H9 (cell line): ENCODE measurements at regions not wholly inside any gene's neighbourhood (a gene's known extent, or its start where the extent isn't known, plus 50 kb on each side); places are given as distances from the start of the nearest gene placed in this dataset.

ENCODE experiments used
- DNase-seq: peaks from one replicate; pipeline ENCODE4 v3.0.0-alpha.2; 2017
- H2AFZ ChIP-seq: one replicate; pipeline ENCODE4 v1.6.1; 2013; ENCODE audit warnings: mild to moderate bottlenecking, low read length, control low read depth, moderate library complexity
- H2AK5ac ChIP-seq: 2 replicates; pipeline ENCODE4 v1.6.1; 2013; ENCODE audit warnings: low read length, control low read depth, mixed read lengths; ENCODE audit not compliant: insufficient read length
- H2BK120ac ChIP-seq: one replicate; pipeline ENCODE4 v1.6.1; 2013; ENCODE audit warnings: low read depth, mild to moderate bottlenecking, low read length, control low read depth, inconsistent platforms; ENCODE audit not compliant: poor library complexity, severe bottlenecking
- H2BK12ac ChIP-seq: 2 replicates; pipeline ENCODE4 v1.6.1; 2013; ENCODE audit warnings: low read length, control low read depth, mixed read lengths, low read depth; ENCODE audit not compliant: insufficient read length
- H2BK15ac ChIP-seq: 2 replicates; pipeline ENCODE4 v1.6.1; 2013; ENCODE audit warnings: low read depth, low read length, control low read depth
- H2BK20ac ChIP-seq: one replicate; pipeline ENCODE4 v1.6.1; 2013; ENCODE audit warnings: low read depth, mild to moderate bottlenecking, low read length, control low read depth, inconsistent platforms; ENCODE audit not compliant: poor library complexity, severe bottlenecking
- H2BK5ac ChIP-seq: 2 replicates; pipeline ENCODE4 v1.6.1; 2013; ENCODE audit warnings: low read length, control low read depth, mixed read lengths; ENCODE audit not compliant: insufficient read length
- H3K14ac ChIP-seq: 2 replicates; pipeline ENCODE4 v1.6.1; 2013; ENCODE audit warnings: low read length, control low read depth; ENCODE audit not compliant: insufficient read depth
- H3K18ac ChIP-seq: 2 replicates; pipeline ENCODE4 v1.6.1; 2013; ENCODE audit warnings: low read depth, mild to moderate bottlenecking, mixed read lengths, low read length, control low read depth; ENCODE audit not compliant: insufficient read length
- H3K23ac ChIP-seq: 2 replicates; pipeline ENCODE4 v1.6.1; 2013; ENCODE audit warnings: low read length, control low read depth, mixed read lengths, low read depth; ENCODE audit not compliant: insufficient read length
- H3K23me2 ChIP-seq: 2 replicates; pipeline ENCODE4 v1.6.1; 2013; ENCODE audit warnings: low read depth, mild to moderate bottlenecking, mixed read lengths, low read length, control low read depth; ENCODE audit not compliant: insufficient read length, poor library complexity, severe bottlenecking
- H3K27ac ChIP-seq: 2 replicates; pipeline ENCODE4 v1.5.1; 2013; ENCODE audit warnings: low read length, control low read depth, mixed read lengths, low read depth; ENCODE audit not compliant: insufficient read length
- H3K27me3 ChIP-seq: 2 replicates; pipeline ENCODE4 v1.6.1; 2013; ENCODE audit warnings: low read length, control low read depth, inconsistent platforms; ENCODE audit not compliant: insufficient read depth
- H3K4ac ChIP-seq: 2 replicates; pipeline ENCODE4 v1.6.1; 2013; ENCODE audit warnings: low read depth, mild to moderate bottlenecking, control low read depth, inconsistent platforms, low read length, moderate library complexity
- H3K4me1 ChIP-seq: 2 replicates; pipeline ENCODE4 v1.6.1; 2013; ENCODE audit warnings: low read length, control low read depth, inconsistent platforms; ENCODE audit not compliant: insufficient read depth
- H3K4me2 ChIP-seq: 2 replicates; pipeline ENCODE4 v1.6.1; 2013; ENCODE audit warnings: low read length, control low read depth, mixed read lengths; ENCODE audit not compliant: insufficient read length, insufficient read depth
- H3K56ac ChIP-seq: 2 replicates; pipeline ENCODE4 v1.6.1; 2013; ENCODE audit warnings: low read depth, mild to moderate bottlenecking, mixed read lengths, low read length, control low read depth; ENCODE audit not compliant: insufficient read length
- H3K79me1 ChIP-seq: 2 replicates; pipeline ENCODE4 v1.6.1; 2013; ENCODE audit warnings: low read depth, mild to moderate bottlenecking, moderate library complexity, low read length, control low read depth, inconsistent platforms; ENCODE audit not compliant: insufficient read depth, poor library complexity, severe bottlenecking
- H3K79me2 ChIP-seq: 2 replicates; pipeline ENCODE4 v1.6.1; 2013; ENCODE audit warnings: low read length, control low read depth, inconsistent platforms; ENCODE audit not compliant: insufficient read depth
- H3K9ac ChIP-seq: 2 replicates; pipeline ENCODE4 v1.6.1; 2013; ENCODE audit warnings: low read length, control low read depth, mixed read lengths; ENCODE audit not compliant: insufficient read length; ENCODE audit errors: extremely low read depth
- H3K9me3 ChIP-seq: one replicate; pipeline ENCODE4 v1.6.1; 2013; ENCODE audit warnings: low read depth, low read length, inconsistent platforms; ENCODE audit not compliant: control insufficient read depth
- H3T11ph ChIP-seq: one replicate; pipeline ENCODE4 v1.6.1; 2013; ENCODE audit warnings: mild to moderate bottlenecking, low read length, control low read depth, inconsistent platforms
- H4K20me1 ChIP-seq: one replicate; pipeline ENCODE4 v1.6.1; 2013; ENCODE audit not compliant: control insufficient read depth, insufficient read length, insufficient read depth
- H4K5ac ChIP-seq: 2 replicates; pipeline ENCODE4 v1.6.1; 2013; ENCODE audit warnings: low read depth, mild to moderate bottlenecking, mixed read lengths, low read length, control low read depth; ENCODE audit not compliant: insufficient read length
- H4K8ac ChIP-seq: replicated peaks from 2 replicates; pipeline ENCODE4 v1.6.1; 2013; ENCODE audit warnings: low read length, control low read depth, mixed read lengths, low read depth; ENCODE audit not compliant: insufficient read length
- H4K91ac ChIP-seq: 2 replicates; pipeline ENCODE4 v1.6.1; 2013; ENCODE audit warnings: low read depth, mild to moderate bottlenecking, moderate library complexity, mixed read lengths, low read length, control low read depth; ENCODE audit not compliant: insufficient read length
- H3K27ac Mint-ChIP-seq, 3 experiments: 2 replicates in 2 of 3; 3 replicates in 1 of 3; pipeline ENCODE4 v1.8.0; 2020 to 2021; ENCODE audit warnings: mixed read lengths in 3 of 3, mild to moderate bottlenecking in 1 of 3, moderate library complexity in 1 of 3
- H3K27me3 Mint-ChIP-seq: 2 replicates; pipeline ENCODE4 v1.8.0; 2021; ENCODE audit warnings: low read depth, mild to moderate bottlenecking, moderate library complexity, mixed read lengths
- H3K36me3 Mint-ChIP-seq, 3 experiments: 2 replicates in 2 of 3; 3 replicates in 1 of 3; pipeline ENCODE4 v1.8.0; 2020 to 2021; ENCODE audit warnings: low read depth in 3 of 3, mixed read lengths in 3 of 3; ENCODE audit not compliant: insufficient read depth in 1 of 3
- H3K4me1 Mint-ChIP-seq, 2 experiments: 2 replicates each; pipeline ENCODE4 v1.8.0; 2020; ENCODE audit warnings: mixed read lengths in 2 of 2
- H3K4me3 Mint-ChIP-seq, 2 experiments: 2 replicates in 1 of 2; 3 replicates in 1 of 2; pipeline ENCODE4 v1.8.0; 2020 to 2021; ENCODE audit warnings: mild to moderate bottlenecking in 2 of 2, mixed read lengths in 2 of 2, moderate library complexity in 1 of 2
- H3K9me3 Mint-ChIP-seq, 2 experiments: 2 replicates in 1 of 2; 3 replicates in 1 of 2; pipeline ENCODE4 v1.8.0; 2020; ENCODE audit warnings: mild to moderate bottlenecking in 2 of 2, mixed read lengths in 2 of 2, moderate library complexity in 1 of 2
- WGBS: extraction: QIAGEN DNeasy Blood & Tissue Kit; methylation state at CpG from one replicate; pipeline ENCODE4 v1.1.7; 2013; ENCODE audit warnings: missing lambda C conversion rate, low lambda C conversion rate, mixed read lengths; ENCODE audit not compliant: insufficient read length; ENCODE audit errors: extremely low coverage; 5-methylcytosine and 5-hydroxymethylcytosine counted together
- TF ChIP-seq, protein P1 (sequence below): fragments of 200-600 bp; sonication (generic); conservative IDR thresholded peaks from 3 replicates; pipeline ENCODE4 v1.8.0; 2021; ENCODE audit warnings: antibody characterized with exemption, mild to moderate bottlenecking

DNA sequence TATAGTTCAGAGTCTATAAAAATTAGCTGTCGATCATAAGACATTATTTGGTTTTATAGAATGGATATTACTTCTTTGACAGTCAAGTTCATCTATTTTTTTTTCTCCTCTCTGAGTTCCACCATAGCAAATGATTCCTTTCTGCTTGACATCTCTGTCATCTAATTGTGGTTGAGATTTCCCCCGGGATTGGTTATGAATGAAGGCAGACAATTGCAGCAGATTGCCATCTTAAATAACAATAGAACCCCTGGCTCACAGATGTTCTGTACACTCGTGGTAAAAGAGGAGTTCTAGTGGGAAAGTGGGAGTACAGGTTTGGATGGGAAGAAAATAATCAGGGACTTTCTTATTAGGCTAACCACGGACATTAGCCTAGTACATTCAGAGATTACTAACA, 292.1 kb upstream of the NRXN1 start:
- Histone ChIP-seq H4K5ac (no peak overlapping the region), H3K79me2 (no peaks in the 10 kb centered on the region), H2BK15ac (no peak overlapping the region), H2BK12ac (no peak overlapping the region), H3K4me2 (no peak overlapping the region), H3K4ac (no peak overlapping the region), H4K20me1 (no peaks in the 10 kb centered on the region), H4K8ac (no peak overlapping the region), H3K4me1 (no peaks in the 10 kb centered on the region), H3K23ac (no peak overlapping the region), H3K79me1 (no peaks in the 10 kb centered on the region), H3K18ac (no peak overlapping the region), H3K27me3 (no peaks in the 10 kb centered on the region), H2AFZ (no peak overlapping the region), H3T11ph (no peak overlapping the region), H3K27ac (no peak overlapping the region), H3K9me3 (no peaks in the 10 kb centered on the region), H2BK5ac (no peak overlapping the region), H3K14ac (no peak overlapping the region), H2BK120ac (no peak overlapping the region), H2AK5ac (no peak overlapping the region), H3K56ac (no peak overlapping the region), H4K91ac (no peak overlapping the region), H3K23me2 (no peaks in the 10 kb centered on the region), H3K9ac (no peak overlapping the region), H2BK20ac (no peak overlapping the region)
- DNase-seq: no peak
- Mint-ChIP-seq H3K27me3 (no peaks in the 10 kb centered on the region), H3K9me3 (peaks cover 8 to 11% of the 10 kb centered on the region in 2 experiments), H3K4me3 (no peak overlapping the region), H3K36me3 (peaks cover 0 to 8% (median 5%) of the 10 kb centered on the region in 3 experiments; a peak in 4 of 7 replicates), H3K4me1 (peaks cover 9 to 10% of the 10 kb centered on the region in 2 experiments), H3K27ac (no peak overlapping the region)
- TF ChIP-seq, protein P1, sequence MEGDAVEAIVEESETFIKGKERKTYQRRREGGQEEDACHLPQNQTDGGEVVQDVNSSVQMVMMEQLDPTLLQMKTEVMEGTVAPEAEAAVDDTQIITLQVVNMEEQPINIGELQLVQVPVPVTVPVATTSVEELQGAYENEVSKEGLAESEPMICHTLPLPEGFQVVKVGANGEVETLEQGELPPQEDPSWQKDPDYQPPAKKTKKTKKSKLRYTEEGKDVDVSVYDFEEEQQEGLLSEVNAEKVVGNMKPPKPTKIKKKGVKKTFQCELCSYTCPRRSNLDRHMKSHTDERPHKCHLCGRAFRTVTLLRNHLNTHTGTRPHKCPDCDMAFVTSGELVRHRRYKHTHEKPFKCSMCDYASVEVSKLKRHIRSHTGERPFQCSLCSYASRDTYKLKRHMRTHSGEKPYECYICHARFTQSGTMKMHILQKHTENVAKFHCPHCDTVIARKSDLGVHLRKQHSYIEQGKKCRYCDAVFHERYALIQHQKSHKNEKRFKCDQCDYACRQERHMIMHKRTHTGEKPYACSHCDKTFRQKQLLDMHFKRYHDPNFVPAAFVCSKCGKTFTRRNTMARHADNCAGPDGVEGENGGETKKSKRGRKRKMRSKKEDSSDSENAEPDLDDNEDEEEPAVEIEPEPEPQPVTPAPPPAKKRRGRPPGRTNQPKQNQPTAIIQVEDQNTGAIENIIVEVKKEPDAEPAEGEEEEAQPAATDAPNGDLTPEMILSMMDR: no peak
- WGBS: no CpG with 5 or more reads among the region's 4 CpGs
